HCT116 (cell line): ENCODE measurements at regions not wholly inside any gene's neighbourhood (a gene's known extent, or its start where the extent isn't known, plus 50 kb on each side); places are given as distances from the start of the nearest gene placed in this dataset.

Source experiments
- ATAC-seq: fragments of 200-7000 bp; cut with Tn5 transposase; 2 replicates; pipeline ENCODE4 v1.9.1; 2020; ENCODE audit warnings: mild to moderate bottlenecking, moderate library complexity
- BruUV-seq: library from RNA; stranded (reverse); fragments of 400-500 nt; replicated peaks from 2 replicates; lab custom pipeline; 2021; lab: Mats Ljungman, UMichigan
- CTCF ChIA-PET: fragments of 300-600 bp; sonication (Branson Sonifier 250); formaldehyde crosslinking; loops from one replicate; lab custom pipeline; 2021; ENCODE audit warnings: antibody characterized with exemption; lab: Charles Lee
- POLR2A ChIA-PET: fragments of 300-600, 350-600 bp; sonication (Branson Sonifier 250); formaldehyde crosslinking; loops from one replicate; lab custom pipeline; 2021; ENCODE audit warnings: antibody characterized with exemption; lab: Charles Lee
- RAD21 ChIA-PET, 2 experiments: fragments of 300-600 bp; sonication (Branson Sonifier 250); formaldehyde crosslinking; loops; one replicate each; lab custom pipeline; 2023; ENCODE audit warnings: low total read pairs in 2 of 2; ENCODE audit not compliant: uncharacterized antibody in 2 of 2, unreplicated experiment in 2 of 2, low non-redundant PET in 1 of 2; lab: Charles Lee
- DNase-seq: peaks from one replicate; pipeline ENCODE4 v3.0.0-alpha.2; 2010; ENCODE audit warnings: low read depth, low spot score
- H2AFZ ChIP-seq: fragments of 200-600 bp; shearing (Covaris generic), sonication (generic); 2 replicates; pipeline ENCODE4 v1.6.1; 2017; ENCODE audit warnings: low read depth, mixed run types, mixed read lengths, antibody characterized with exemption, low read length; ENCODE audit not compliant: poor library complexity, severe bottlenecking
- H3K27ac ChIP-seq: 2 replicates; pipeline ENCODE4 v1.5.1; 2012; ENCODE audit warnings: low read depth, low read length
- H3K27me3 ChIP-seq: fragments of 200-600 bp; sonication (generic); 2 replicates; pipeline ENCODE4 v1.6.1; 2016; ENCODE audit warnings: mixed run types, low read length, mixed read lengths; ENCODE audit not compliant: insufficient read depth
- H3K36me3 ChIP-seq, 2 experiments: fragments of 200-500 bp in 1 of 2; fragments of 200-600 bp in 1 of 2; sonication (Bioruptor generic) in 1 of 2; sonication (generic) in 1 of 2; 2 replicates each; pipeline versions ENCODE4 v1.5.1 to v1.6.1; 2014 to 2016; ENCODE audit warnings: low read length in 2 of 2, inconsistent platforms in 1 of 2, mixed read lengths in 1 of 2, mixed run types in 1 of 2; ENCODE audit not compliant: insufficient read depth in 2 of 2, control insufficient read depth in 1 of 2
- H3K4me1 ChIP-seq, 2 experiments: fragments of 200-600 bp in 1 of 2; sonication (generic) in 1 of 2; 2 replicates each; pipeline versions ENCODE4 v1.5.1 to v1.6.1; 2012 to 2017; ENCODE audit warnings: low read length in 2 of 2, inconsistent platforms in 1 of 2, mild to moderate bottlenecking in 1 of 2, mixed read lengths in 1 of 2, mixed run types in 1 of 2, moderate library complexity in 1 of 2; ENCODE audit not compliant: insufficient read depth in 2 of 2, control insufficient read depth in 1 of 2
- H3K4me2 ChIP-seq: fragments of 200-600 bp; sonication (generic); 2 replicates; pipeline ENCODE4 v1.6.1; 2017; ENCODE audit warnings: mixed run types, low read length, mixed read lengths
- H3K4me3 ChIP-seq, 2 experiments: fragments of 200-600 bp in 1 of 2; sonication (generic) in 1 of 2; replicated peaks in 1 of 2; 2 replicates each; pipeline ENCODE4 v1.5.1; 2011 to 2016; ENCODE audit warnings: low read length in 2 of 2, control low read depth in 1 of 2, low read depth in 1 of 2, mild to moderate bottlenecking in 1 of 2, mixed read lengths in 1 of 2, mixed run types in 1 of 2
- H3K79me2 ChIP-seq: fragments of 200-600 bp; sonication (generic); 2 replicates; pipeline ENCODE4 v1.6.1; 2017; ENCODE audit warnings: mild to moderate bottlenecking, mixed run types, low read length, moderate library complexity, mixed read lengths; ENCODE audit not compliant: insufficient read depth
- H3K9ac ChIP-seq: fragments of 200-600 bp; sonication (generic); 2 replicates; pipeline ENCODE4 v1.6.1; 2016; ENCODE audit warnings: low read length, mixed read lengths
- H3K9me2 ChIP-seq: fragments of 200-600 bp; sonication (generic), shearing (Covaris generic); 2 replicates; pipeline ENCODE4 v1.6.1; 2017; ENCODE audit warnings: mixed run types, mild to moderate bottlenecking, moderate library complexity; ENCODE audit not compliant: insufficient read depth
- H3K9me3 ChIP-seq, 2 experiments: fragments of 200-500 bp in 1 of 2; fragments of 200-600 bp in 1 of 2; sonication (Bioruptor generic) in 1 of 2; sonication (generic) in 1 of 2; 2 replicates each; pipeline ENCODE4 v1.6.1; 2014 to 2017; ENCODE audit warnings: low read length in 2 of 2, mixed read lengths in 2 of 2, inconsistent platforms in 1 of 2, low read depth in 1 of 2, mild to moderate bottlenecking in 1 of 2, mixed run types in 1 of 2, moderate library complexity in 1 of 2; ENCODE audit not compliant: control insufficient read depth in 1 of 2, insufficient read depth in 1 of 2
- H4K20me1 ChIP-seq: fragments of 200-600 bp; sonication (generic), shearing (Covaris generic); 2 replicates; pipeline ENCODE4 v1.6.1; 2017; ENCODE audit warnings: mixed run types, mild to moderate bottlenecking, moderate library complexity; ENCODE audit not compliant: insufficient read depth
- ATF3 ChIP-seq: IDR thresholded peaks from 2 replicates; pipeline ENCODE4 v1.6.1; 2012
- CBX3 ChIP-seq: IDR thresholded peaks from 2 replicates; pipeline ENCODE4 v1.6.1; 2012; ENCODE audit warnings: low read depth
- CEBPB ChIP-seq: IDR thresholded peaks from 2 replicates; pipeline ENCODE4 v1.6.1; 2012; ENCODE audit warnings: low read depth
- EGR1 ChIP-seq: IDR thresholded peaks from 2 replicates; pipeline ENCODE4 v1.6.1; 2012; ENCODE audit warnings: low read depth
- ELF1 ChIP-seq: IDR thresholded peaks from 2 replicates; pipeline ENCODE4 v1.6.1; 2012; ENCODE audit warnings: low read depth, borderline replicate concordance
- FOSL1 ChIP-seq: IDR thresholded peaks from 2 replicates; pipeline ENCODE4 v1.6.1; 2012; ENCODE audit warnings: low read depth
- POLR2A ChIP-seq: IDR thresholded peaks from 2 replicates; pipeline ENCODE4 v1.7.0; 2011; ENCODE audit warnings: borderline replicate concordance; ENCODE audit not compliant: insufficient read depth, insufficient read length; ENCODE audit errors: extremely low read depth
- REST ChIP-seq: IDR thresholded peaks from 2 replicates; pipeline ENCODE4 v1.6.1; 2012; ENCODE audit warnings: low read depth
- TCF7L2 ChIP-seq: IDR thresholded peaks from 2 replicates; pipeline ENCODE4 v1.7.0; 2011; ENCODE audit warnings: borderline replicate concordance, inconsistent platforms; ENCODE audit not compliant: insufficient read depth, insufficient read length; ENCODE audit errors: extremely low read depth
- ZBTB33 ChIP-seq: IDR thresholded peaks from 2 replicates; pipeline ENCODE4 v1.6.1; 2011; ENCODE audit warnings: mild to moderate bottlenecking, low read length, moderate library complexity; ENCODE audit not compliant: insufficient replicate concordance; ENCODE audit errors: extremely low read depth
- intact Hi-C: fragments of 100-400 bp; cut with micrococcal nuclease; formaldehyde crosslinking; loops from 2 replicates; pipeline ENCODE4 v1.10.0; 2022

GRCh38 chr9:106404137-106404536, 458.8 kb upstream of the ZNF462 start (continued):
- TF ChIP-seq REST = no peak
- no peak for TF ChIP-seq FOSL1
- TF ChIP-seq ZBTB33 = no peak

- Histone ChIP-seq H2AFZ (no peak overlapping the region), H3K4me1 (no peaks in the 10 kb centered on the region), H3K79me2 (no peaks in the 10 kb centered on the region), H3K36me3 (no peaks in the 10 kb centered on the region), H3K9me3 (no peaks in the 10 kb centered on the region), H3K27me3 (0 out of 2 replicates have a peak, but pooled peaks cover 4% of the 10 kb centered on the region), H4K20me1 (no peaks in the 10 kb centered on the region)
- BruUV-seq = no TSS peak
- CTCF ChIA-PET = no interaction called here
- no peak for DNase-seq
- TF ChIP-seq EGR1 (no peak), CEBPB (no peak), TCF7L2 (no peak), CBX3 (no peak), ELF1 (no peak), POLR2A (no peak), ATF3 (no peak)
- TF ChIP-seq, all 23 proteins: peak for 0
- no peak overlapping the region for H3K9ac ChIP-seq
- no peak overlapping the region for H3K4me3 ChIP-seq
- no peaks in the 10 kb centered on the region for H3K9me2 ChIP-seq
- RAD21 ChIA-PET = no interaction called here
- intact Hi-C loops = no loop called here
- ATAC-seq = no peak
- no peak overlapping the region for H3K27ac ChIP-seq
- POLR2A ChIA-PET = no interaction called here
- no peak overlapping the region for H3K4me2 ChIP-seq
These were observed 457.0 kb upstream of the ZNF462 start for GRCh38 chr9:106405871-106406435.
